Loucy (cell line): ENCODE measurements at regions not wholly inside any gene's neighbourhood (a gene's known extent, or its start where the extent isn't known, plus 50 kb on each side); places are given as distances from the start of the nearest gene placed in this dataset.
"Not testable (repeated sequence)": the region's sequence is repeated elsewhere in the genome, so short reads cannot be mapped to it uniquely, and the experiment has no call there.

Source experiments
- H2AFZ ChIP-seq: fragments of 200-600 bp; sonication (generic); 2 replicates; pipeline ENCODE4 v1.6.0; 2016; ENCODE audit warnings: antibody characterized with exemption, mild to moderate bottlenecking, low read length, moderate library complexity
- H3F3A ChIP-seq: fragments of 200-600 bp; 2 replicates; pipeline ENCODE4 v1.6.0; 2016; ENCODE audit warnings: antibody characterized with exemption, low read depth, mild to moderate bottlenecking
- H3K27me3 ChIP-seq: fragments of 200-600 bp; sonication (generic); 2 replicates; pipeline ENCODE4 v1.6.1; 2014; ENCODE audit warnings: low read length, mild to moderate bottlenecking; ENCODE audit not compliant: insufficient read depth, poor library complexity, severe bottlenecking
- H3K36me3 ChIP-seq: fragments of 200-600 bp; sonication (generic); 2 replicates; pipeline ENCODE4 v1.6.1; 2016; ENCODE audit warnings: low read length; ENCODE audit not compliant: insufficient read depth
- H3K4me1 ChIP-seq: fragments of 200-600 bp; sonication (generic); 2 replicates; pipeline ENCODE4 v1.5.1; 2014; ENCODE audit warnings: low read length, mild to moderate bottlenecking; ENCODE audit not compliant: insufficient read depth, poor library complexity, severe bottlenecking
- H3K4me2 ChIP-seq: fragments of 200-600 bp; sonication (generic); 2 replicates; pipeline ENCODE4 v1.6.0; 2014; ENCODE audit warnings: antibody characterized with exemption, low read length, low read depth, mild to moderate bottlenecking; ENCODE audit not compliant: poor library complexity, severe bottlenecking
- H3K4me3 ChIP-seq: fragments of 200-600 bp; sonication (generic); 2 replicates; pipeline ENCODE4 v1.5.1; 2014; ENCODE audit warnings: low read length, mild to moderate bottlenecking, mixed read lengths; ENCODE audit not compliant: poor library complexity, severe bottlenecking
- H3K79me2 ChIP-seq: fragments of 200-600 bp; sonication (generic); 2 replicates; pipeline ENCODE4 v1.6.1; 2014; ENCODE audit warnings: low read length; ENCODE audit not compliant: insufficient read depth
- H3K9ac ChIP-seq: fragments of 200-600 bp; sonication (generic); 2 replicates; pipeline ENCODE4 v1.6.0; 2014; ENCODE audit warnings: mild to moderate bottlenecking, low read depth, low read length, moderate library complexity; ENCODE audit not compliant: poor library complexity, severe bottlenecking
- H3K9me2 ChIP-seq: fragments of 200-600 bp; sonication (generic); replicated peaks from 2 replicates; pipeline ENCODE4 v1.6.1; 2016; ENCODE audit warnings: low read depth, low read length, mixed read lengths
- H3K9me3 ChIP-seq: fragments of 200-600 bp; sonication (generic); 2 replicates; pipeline ENCODE4 v1.6.1; 2014; ENCODE audit warnings: mild to moderate bottlenecking, antibody characterized with exemption, low read length, low read depth; ENCODE audit not compliant: insufficient read depth
- H4K20me1 ChIP-seq: fragments of 200-600 bp; sonication (generic); 2 replicates; pipeline ENCODE4 v1.6.0; 2014; ENCODE audit warnings: antibody characterized with exemption, low read length, mild to moderate bottlenecking; ENCODE audit not compliant: insufficient read depth, poor library complexity, severe bottlenecking
- EZH2phosphoT487 ChIP-seq: fragments of 200-600 bp; IDR thresholded peaks from 2 replicates; pipeline ENCODE4 v1.6.1; 2018; ENCODE audit warnings: antibody characterized with exemption, mild to moderate bottlenecking, moderate library complexity, borderline replicate concordance
- TF ChIP-seq, protein P1 (sequence below): fragments of 200-600 bp; sonication (generic); conservative IDR thresholded peaks from 2 replicates; pipeline ENCODE4 v1.5.1; 2014; ENCODE audit warnings: mild to moderate bottlenecking, antibody characterized with exemption, low read length

DNA sequence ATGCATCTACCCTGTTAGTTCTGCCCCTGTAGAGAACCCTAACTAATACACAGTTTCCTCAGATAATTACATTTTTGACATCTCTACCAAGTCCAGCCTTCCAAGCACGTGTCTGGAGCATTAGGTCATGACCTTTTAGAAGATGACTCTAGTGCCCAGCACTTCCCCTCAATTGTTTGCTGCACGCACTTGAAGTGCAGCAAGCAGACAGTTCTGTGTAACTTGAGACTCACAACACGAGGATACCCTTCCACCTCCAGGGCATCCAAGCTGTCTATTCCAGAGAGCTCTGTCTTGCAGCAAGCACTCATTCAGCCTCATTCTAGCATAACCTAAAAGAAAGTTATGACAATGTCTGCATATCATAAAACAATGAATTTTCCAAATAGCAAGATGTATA, 1410.5 kb upstream of the CDH18 start:
- TF ChIP-seq EZH2phosphoT487 = no peak
- TF ChIP-seq, protein P1, sequence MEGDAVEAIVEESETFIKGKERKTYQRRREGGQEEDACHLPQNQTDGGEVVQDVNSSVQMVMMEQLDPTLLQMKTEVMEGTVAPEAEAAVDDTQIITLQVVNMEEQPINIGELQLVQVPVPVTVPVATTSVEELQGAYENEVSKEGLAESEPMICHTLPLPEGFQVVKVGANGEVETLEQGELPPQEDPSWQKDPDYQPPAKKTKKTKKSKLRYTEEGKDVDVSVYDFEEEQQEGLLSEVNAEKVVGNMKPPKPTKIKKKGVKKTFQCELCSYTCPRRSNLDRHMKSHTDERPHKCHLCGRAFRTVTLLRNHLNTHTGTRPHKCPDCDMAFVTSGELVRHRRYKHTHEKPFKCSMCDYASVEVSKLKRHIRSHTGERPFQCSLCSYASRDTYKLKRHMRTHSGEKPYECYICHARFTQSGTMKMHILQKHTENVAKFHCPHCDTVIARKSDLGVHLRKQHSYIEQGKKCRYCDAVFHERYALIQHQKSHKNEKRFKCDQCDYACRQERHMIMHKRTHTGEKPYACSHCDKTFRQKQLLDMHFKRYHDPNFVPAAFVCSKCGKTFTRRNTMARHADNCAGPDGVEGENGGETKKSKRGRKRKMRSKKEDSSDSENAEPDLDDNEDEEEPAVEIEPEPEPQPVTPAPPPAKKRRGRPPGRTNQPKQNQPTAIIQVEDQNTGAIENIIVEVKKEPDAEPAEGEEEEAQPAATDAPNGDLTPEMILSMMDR = no peak
- H3K9me3 ChIP-seq = no peaks in the 10 kb centered on the region
- H3K9me2 ChIP-seq = no peaks in the 10 kb centered on the region
- H3K4me3 ChIP-seq = no peak overlapping the region
- H3F3A ChIP-seq = no peaks in the 10 kb centered on the region
- no peaks in the 10 kb centered on the region for H4K20me1 ChIP-seq
- no peak overlapping the region for H3K9ac ChIP-seq
- no peaks in the 10 kb centered on the region for H3K4me1 ChIP-seq
- H2AFZ ChIP-seq = no peak overlapping the region
- H3K79me2 ChIP-seq = no peaks in the 10 kb centered on the region
- no peaks in the 10 kb centered on the region for H3K27me3 ChIP-seq
- H3K36me3 ChIP-seq = no peaks in the 10 kb centered on the region
- no peak overlapping the region for H3K4me2 ChIP-seq

DNA sequence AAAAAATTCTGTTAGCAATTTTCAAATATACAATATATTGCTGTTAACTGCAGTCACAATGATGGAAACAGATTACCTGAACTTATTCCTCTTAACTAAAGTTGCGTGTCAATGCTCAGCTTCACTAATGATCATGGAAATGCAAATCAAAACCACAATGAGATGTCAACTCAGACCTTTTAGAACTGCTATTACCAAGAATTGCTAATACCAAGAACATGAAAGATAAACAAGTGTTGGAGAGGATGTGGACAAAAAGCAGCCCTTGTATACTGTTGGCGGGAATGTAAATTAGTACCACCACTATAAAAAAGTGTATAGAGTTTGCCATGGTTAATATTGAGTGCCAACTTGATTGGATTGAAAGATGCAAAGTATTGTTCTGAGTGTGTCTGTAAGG, 1409.7 kb upstream of the CDH18 start:
- H3K36me3 ChIP-seq = no peaks in the 10 kb centered on the region
- H3K9me3 ChIP-seq = no peaks in the 10 kb centered on the region
- H3K27me3 ChIP-seq = no peaks in the 10 kb centered on the region
- no peak overlapping the region for H2AFZ ChIP-seq
- no peaks in the 10 kb centered on the region for H3F3A ChIP-seq
- no peaks in the 10 kb centered on the region for H3K4me1 ChIP-seq
- H3K9ac ChIP-seq = no peak overlapping the region
- no peak overlapping the region for H3K4me3 ChIP-seq
- no peaks in the 10 kb centered on the region for H3K9me2 ChIP-seq
- H4K20me1 ChIP-seq = no peaks in the 10 kb centered on the region
- no peak overlapping the region for H3K4me2 ChIP-seq
- H3K79me2 ChIP-seq = no peaks in the 10 kb centered on the region
- TF ChIP-seq, protein P1 = no peak
- no peak for TF ChIP-seq EZH2phosphoT487

DNA sequence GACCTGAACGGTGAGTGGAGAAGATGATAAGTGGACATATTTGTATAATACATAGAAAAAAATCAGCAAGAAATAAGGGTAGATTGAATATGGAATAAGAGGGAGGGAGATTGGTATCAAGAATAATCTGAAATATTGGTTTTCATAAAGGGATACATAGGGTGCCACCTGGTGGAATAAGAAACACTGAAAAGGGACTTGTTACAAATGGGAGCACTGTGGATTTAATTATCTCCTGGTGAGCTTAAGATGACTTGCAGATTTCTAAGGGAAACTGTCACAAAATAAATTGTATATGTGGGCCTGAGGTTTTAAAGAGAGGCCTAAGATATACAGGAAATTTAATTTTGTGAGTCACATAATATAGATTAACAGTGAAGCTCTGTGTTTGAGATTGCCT, 1403.5 kb upstream of the CDH18 start:
- H3K9me3 ChIP-seq = no peaks in the 10 kb centered on the region
- no peaks in the 10 kb centered on the region for H3K36me3 ChIP-seq
- TF ChIP-seq, protein P1 = no peak
- TF ChIP-seq EZH2phosphoT487 = no peak
- no peak overlapping the region for H3K4me2 ChIP-seq
- H3F3A ChIP-seq = no peaks in the 10 kb centered on the region
- H3K4me1 ChIP-seq = no peaks in the 10 kb centered on the region
- H3K79me2 ChIP-seq = no peaks in the 10 kb centered on the region
- no peak overlapping the region for H2AFZ ChIP-seq
- no peak overlapping the region for H3K4me3 ChIP-seq
- H3K9ac ChIP-seq = no peak overlapping the region
- no peaks in the 10 kb centered on the region for H3K27me3 ChIP-seq
- no peaks in the 10 kb centered on the region for H4K20me1 ChIP-seq
- H3K9me2 ChIP-seq = no peaks in the 10 kb centered on the region

DNA sequence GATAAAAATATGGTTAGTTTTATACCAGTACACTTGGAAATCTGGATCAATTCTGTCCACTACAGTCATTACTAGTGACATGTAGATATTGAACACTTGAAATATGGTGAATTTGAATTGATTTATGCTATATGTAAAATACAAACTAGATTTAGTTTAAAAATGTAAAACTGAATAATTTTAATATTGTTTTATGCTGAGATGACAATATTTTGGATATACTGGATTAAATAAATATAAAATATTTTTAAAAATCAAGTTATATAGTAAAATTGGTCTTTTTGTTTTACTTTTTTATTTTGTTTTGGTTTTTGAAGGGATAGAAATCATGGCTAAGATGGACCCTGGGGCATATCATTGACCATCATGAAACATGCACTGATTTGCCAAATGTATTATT, 1372.8 kb upstream of the CDH18 start:
- not testable (repeated sequence) for H3K4me2 ChIP-seq, H3K4me3 ChIP-seq, H3K4me1 ChIP-seq, H3K79me2 ChIP-seq, H4K20me1 ChIP-seq, H3K9me3 ChIP-seq, H3K9me2 ChIP-seq, H2AFZ ChIP-seq, H3K36me3 ChIP-seq, H3K9ac ChIP-seq, H3F3A ChIP-seq, H3K27me3 ChIP-seq

DNA sequence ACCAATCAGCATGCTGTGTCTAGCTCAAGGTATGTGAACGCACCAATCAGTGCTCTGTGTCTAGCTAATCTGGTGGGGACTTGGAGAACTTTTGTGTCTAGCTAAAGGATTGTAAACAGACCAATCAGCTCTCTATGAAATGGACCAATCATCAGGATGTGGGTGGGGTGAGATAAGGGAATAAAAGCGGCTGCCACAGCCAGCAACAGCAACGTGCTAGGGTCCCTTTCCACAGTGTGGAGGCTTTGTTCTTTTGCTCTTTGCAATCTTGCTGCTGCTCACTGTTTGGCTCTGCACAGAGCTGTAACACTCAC, 1353.9 kb upstream of the CDH18 start:
- H3K27me3 ChIP-seq, H3K36me3 ChIP-seq, H3K4me1 ChIP-seq, H2AFZ ChIP-seq, H3K9ac ChIP-seq, H3K9me3 ChIP-seq, H3F3A ChIP-seq, H3K9me2 ChIP-seq, H3K4me2 ChIP-seq, H4K20me1 ChIP-seq, H3K79me2 ChIP-seq: not testable (repeated sequence)
- H3K4me3 ChIP-seq = peak overlapping the region; percentile 43
